ENCODE measurements at regions not wholly inside any gene's neighbourhood (a gene's known extent, or its start where the extent isn't known, plus 50 kb on each side); places are given as distances from the start of the nearest gene placed in this dataset.

DNA sequence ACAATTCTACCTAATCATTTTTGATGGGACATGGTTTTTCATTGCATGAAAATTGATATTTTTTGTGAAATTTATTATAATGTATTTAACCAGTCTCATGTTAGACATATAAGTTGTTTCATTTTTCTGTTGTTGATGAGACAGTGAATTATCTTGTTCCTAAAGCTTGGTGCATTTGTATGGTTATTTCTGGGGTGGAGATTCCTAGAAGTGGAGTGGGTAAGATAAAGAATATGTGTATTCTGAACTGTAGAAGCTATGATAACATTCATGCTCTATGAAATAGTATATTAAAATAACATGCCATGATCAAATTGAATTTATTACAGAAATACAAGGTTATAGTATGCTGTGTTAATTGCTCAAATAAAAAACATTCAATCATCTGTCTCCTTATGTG, 69.2 kb downstream of the BOLA3 start:
- TF ChIP-seq, protein P1, sequence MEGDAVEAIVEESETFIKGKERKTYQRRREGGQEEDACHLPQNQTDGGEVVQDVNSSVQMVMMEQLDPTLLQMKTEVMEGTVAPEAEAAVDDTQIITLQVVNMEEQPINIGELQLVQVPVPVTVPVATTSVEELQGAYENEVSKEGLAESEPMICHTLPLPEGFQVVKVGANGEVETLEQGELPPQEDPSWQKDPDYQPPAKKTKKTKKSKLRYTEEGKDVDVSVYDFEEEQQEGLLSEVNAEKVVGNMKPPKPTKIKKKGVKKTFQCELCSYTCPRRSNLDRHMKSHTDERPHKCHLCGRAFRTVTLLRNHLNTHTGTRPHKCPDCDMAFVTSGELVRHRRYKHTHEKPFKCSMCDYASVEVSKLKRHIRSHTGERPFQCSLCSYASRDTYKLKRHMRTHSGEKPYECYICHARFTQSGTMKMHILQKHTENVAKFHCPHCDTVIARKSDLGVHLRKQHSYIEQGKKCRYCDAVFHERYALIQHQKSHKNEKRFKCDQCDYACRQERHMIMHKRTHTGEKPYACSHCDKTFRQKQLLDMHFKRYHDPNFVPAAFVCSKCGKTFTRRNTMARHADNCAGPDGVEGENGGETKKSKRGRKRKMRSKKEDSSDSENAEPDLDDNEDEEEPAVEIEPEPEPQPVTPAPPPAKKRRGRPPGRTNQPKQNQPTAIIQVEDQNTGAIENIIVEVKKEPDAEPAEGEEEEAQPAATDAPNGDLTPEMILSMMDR (optimal IDR thresholded peaks at IDR 0.05 in 1 of 3, IDR thresholded peaks at IDR 0.05 in 1 of 3, conservative IDR thresholded peaks at IDR 0.05 in 1 of 3; ENCODE audit: extremely low read depth in 1 of 3, insufficient read depth in 2 of 3, low read length in 3 of 3): no peak
- TF ChIP-seq EZH2 (IDR thresholded peaks at IDR 0.05; ENCODE audit: low read length): no peak
